PC-3 (cell line): ENCODE measurements at regions not wholly inside any gene's neighbourhood (a gene's known extent, or its start where the extent isn't known, plus 50 kb on each side); places are given as distances from the start of the nearest gene placed in this dataset.

ENCODE experiments used
- CTCF ChIP-seq: fragments of 300-600 bp; sonication (generic); conservative IDR thresholded peaks from 2 replicates; pipeline ENCODE4 v1.5.1; 2017; ENCODE audit warnings: antibody characterized with exemption, low read depth, mild to moderate bottlenecking, low read length
- EZH2 ChIP-seq: fragments of 300-600 bp; sonication (generic); IDR thresholded peaks from one replicate; pipeline ENCODE4 v1.6.1; 2017; ENCODE audit warnings: antibody characterized with exemption, mild to moderate bottlenecking, low read length; ENCODE audit not compliant: unreplicated experiment

DNA sequence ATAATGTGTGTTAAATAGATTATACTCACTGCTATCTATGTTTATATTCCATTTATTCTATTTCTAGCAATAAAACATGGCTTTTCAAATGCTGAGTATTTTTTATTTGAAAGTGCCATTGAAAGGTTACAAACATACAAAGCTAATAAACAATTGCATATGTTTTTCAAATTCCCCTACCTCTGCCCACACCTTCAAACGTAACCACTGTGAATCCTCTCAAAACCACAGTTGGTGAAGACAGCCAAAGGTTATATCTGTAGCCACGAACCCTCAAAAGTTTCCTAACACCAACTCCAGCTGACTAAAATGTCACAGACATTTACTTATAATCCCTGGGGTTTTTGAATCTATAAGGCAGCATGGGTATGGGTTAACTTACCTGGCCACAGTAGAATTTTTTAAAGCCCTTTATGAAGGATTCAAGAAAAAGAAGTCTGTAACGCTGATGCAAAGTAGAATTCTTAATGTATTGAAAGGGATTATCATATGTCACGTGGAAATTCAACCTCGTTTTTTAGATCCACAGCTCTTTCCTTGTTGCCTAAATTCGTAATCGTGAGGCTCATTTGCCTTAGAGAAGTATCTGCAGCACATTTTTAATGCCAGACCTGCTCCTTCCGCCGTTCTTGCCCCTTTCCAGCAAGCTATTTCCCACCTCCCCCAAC lies 122.5 kb upstream of the ZC3H12C start:
- TF ChIP-seq CTCF: no peak
- no peak for TF ChIP-seq EZH2
